ENCODE measurements at regions not wholly inside any gene's neighbourhood (a gene's known extent, or its start where the extent isn't known, plus 50 kb on each side); places are given as distances from the start of the nearest gene placed in this dataset.

DNA sequence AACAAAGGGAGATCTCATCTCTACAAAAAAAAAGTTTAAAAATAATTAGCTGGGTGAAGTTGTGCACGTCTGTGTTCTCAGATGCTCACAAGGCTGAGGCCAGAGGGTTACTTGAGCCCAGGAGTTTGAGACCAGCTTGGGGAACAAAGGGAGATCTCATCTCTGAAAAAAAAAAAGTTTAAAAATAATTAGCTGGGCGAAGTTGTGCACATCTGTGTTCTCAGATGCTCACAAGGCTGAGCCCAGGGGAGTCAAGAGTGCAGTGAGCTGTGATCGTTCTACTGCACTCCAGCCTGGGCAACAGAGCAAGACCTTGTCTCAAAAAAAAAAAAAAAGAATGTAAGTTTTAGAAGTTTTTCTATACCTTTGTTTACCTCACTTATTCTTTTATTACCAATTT, 127.3 kb downstream of the FGF9 start:
- no peak for DNase-seq
- peaks cover 4% of the 10 kb centered on the region for H3K9me3 Mint-ChIP-seq (ENCODE audit: unreplicated experiment)
- H3K4me1 Mint-ChIP-seq (ENCODE audit: low read depth, unreplicated experiment), result no peaks in the 10 kb centered on the region
- TF ChIP-seq CTCF (IDR thresholded peaks at IDR 0.05; ENCODE audit: partially characterized antibody, unreplicated experiment), result no peak
- no peaks in the 10 kb centered on the region for H3K36me3 Mint-ChIP-seq (ENCODE audit: unreplicated experiment)
- peaks cover 2% of the 10 kb centered on the region for H3K27me3 Mint-ChIP-seq (ENCODE audit: unreplicated experiment)
- H3K4me3 Mint-ChIP-seq (ENCODE audit: unreplicated experiment), result no peak overlapping the region
- H3K27ac Mint-ChIP-seq (ENCODE audit: unreplicated experiment), result no peak overlapping the region

DNA sequence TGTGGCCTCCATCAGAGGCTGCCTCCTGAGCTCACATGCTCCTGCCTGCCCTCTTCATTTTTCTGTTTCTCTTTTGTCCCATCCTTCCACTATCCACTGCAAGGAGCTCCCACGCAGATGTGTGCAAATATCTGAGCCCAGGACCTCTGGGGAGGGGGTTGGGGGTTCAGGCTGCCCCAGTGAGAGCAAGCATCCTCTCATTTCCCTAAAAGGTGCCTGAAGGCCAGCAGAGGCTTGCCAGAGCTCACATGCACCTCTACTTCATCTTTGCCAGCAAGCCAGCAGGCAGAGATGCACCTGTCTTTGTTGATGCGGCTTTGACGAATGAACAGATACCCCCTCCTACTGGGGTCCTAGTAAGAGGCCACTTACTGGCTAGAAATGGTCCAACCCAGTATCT, 128.8 kb downstream of the FGF9 start:
- H3K36me3 Mint-ChIP-seq (ENCODE audit: unreplicated experiment), result no peaks in the 10 kb centered on the region
- no peak for TF ChIP-seq CTCF (IDR thresholded peaks at IDR 0.05; ENCODE audit: partially characterized antibody, unreplicated experiment)
- DNase-seq, result no peak
- H3K27me3 Mint-ChIP-seq (ENCODE audit: unreplicated experiment), result peaks cover 2% of the 10 kb centered on the region
- H3K4me3 Mint-ChIP-seq (ENCODE audit: unreplicated experiment), result no peak overlapping the region
- H3K4me1 Mint-ChIP-seq (ENCODE audit: low read depth, unreplicated experiment), result no peaks in the 10 kb centered on the region
- H3K27ac Mint-ChIP-seq (ENCODE audit: unreplicated experiment), result no peak overlapping the region
- peaks cover 4% of the 10 kb centered on the region for H3K9me3 Mint-ChIP-seq (ENCODE audit: unreplicated experiment)

GRCh38 chr13:21800837-21801616, 130.2 kb downstream of the FGF9 start:
- TF ChIP-seq CTCF (IDR thresholded peaks at IDR 0.05; ENCODE audit: partially characterized antibody, unreplicated experiment), result no peak
- H3K9me3 Mint-ChIP-seq (ENCODE audit: unreplicated experiment), result peaks cover 4% of the 10 kb centered on the region
- H3K36me3 Mint-ChIP-seq (ENCODE audit: unreplicated experiment), result no peaks in the 10 kb centered on the region
- H3K4me1 Mint-ChIP-seq (ENCODE audit: low read depth, unreplicated experiment), result no peaks in the 10 kb centered on the region
- H3K27me3 Mint-ChIP-seq (ENCODE audit: unreplicated experiment), result peaks cover 2% of the 10 kb centered on the region
- no peak overlapping the region for H3K4me3 Mint-ChIP-seq (ENCODE audit: unreplicated experiment)
- DNase-seq, result no peak
- H3K27ac Mint-ChIP-seq (ENCODE audit: unreplicated experiment), result no peak overlapping the region

GRCh38 chr13:21805733-21806132, 134.9 kb downstream of the FGF9 start:
- no peak for DNase-seq
- H3K36me3 Mint-ChIP-seq (ENCODE audit: unreplicated experiment), result no peaks in the 10 kb centered on the region
- no peak overlapping the region for H3K4me3 Mint-ChIP-seq (ENCODE audit: unreplicated experiment)

More at GRCh38 chr13:21805733-21806132, 134.9 kb downstream of the FGF9 start:
- Mint-ChIP-seq H3K4me1 (ENCODE audit: low read depth, unreplicated experiment) (no peaks in the 10 kb centered on the region), H3K27me3 (ENCODE audit: unreplicated experiment) (no peaks in the 10 kb centered on the region), H3K9me3 (ENCODE audit: unreplicated experiment) (peaks cover 4% of the 10 kb centered on the region), H3K27ac (ENCODE audit: unreplicated experiment) (no peak overlapping the region)
- no peak for TF ChIP-seq CTCF (IDR thresholded peaks at IDR 0.05; ENCODE audit: partially characterized antibody, unreplicated experiment)

Data from glutamatergic neuron (in vitro differentiated cells).